ENCODE measurements at regions not wholly inside any gene's neighbourhood (a gene's known extent, or its start where the extent isn't known, plus 50 kb on each side); places are given as distances from the start of the nearest gene placed in this dataset.

- Histone ChIP-seq H3K27me3 (ENCODE audit: insufficient read depth, insufficient read length) (peaks cover 45% of the 10 kb centered on the region), H3K9ac (ENCODE audit: insufficient read length, low read depth) (peak overlapping the region; percentile 3), H3K36me3 (ENCODE audit: insufficient read depth, insufficient read length, low read length) (no peaks in the 10 kb centered on the region), H3K9me3 (ENCODE audit: insufficient read depth, low read length) (no peaks in the 10 kb centered on the region), H3K4me1 (ENCODE audit: insufficient read depth, insufficient read length) (no peaks in the 10 kb centered on the region), H3K4me3 (ENCODE audit: insufficient read length, low read depth) (peak overlapping the region; percentile 13)
- no peak for DNase-seq (ENCODE audit: low read depth, low spot score)
- TF ChIP-seq SUZ12 (IDR thresholded peaks at IDR 0.05; ENCODE audit: extremely low read depth, insufficient read depth, insufficient read length), result no peak
- no peak for TF ChIP-seq YY1 (IDR thresholded peaks at IDR 0.05; ENCODE audit: insufficient read depth, insufficient read length)
- no peak for TF ChIP-seq ZNF274 (IDR thresholded peaks at IDR 0.05; ENCODE audit: low read depth, low read length)
These were observed 181.2 kb downstream of the FOXA2 start for GRCh38 chr20:22403022-22403631.

GRCh38 chr20:22402550-22402949, 181.8 kb downstream of the FOXA2 start:
- H3K4me1 ChIP-seq (ENCODE audit: insufficient read depth, insufficient read length), result no peaks in the 10 kb centered on the region
- peaks cover 49% of the 10 kb centered on the region for H3K27me3 ChIP-seq (ENCODE audit: insufficient read depth, insufficient read length)
- no peak overlapping the region for H3K9ac ChIP-seq (ENCODE audit: insufficient read length, low read depth)
- no peaks in the 10 kb centered on the region for H3K36me3 ChIP-seq (ENCODE audit: insufficient read depth, insufficient read length, low read length)
- TF ChIP-seq SUZ12 (IDR thresholded peaks at IDR 0.05; ENCODE audit: extremely low read depth, insufficient read depth, insufficient read length), result no peak
- no peak for TF ChIP-seq ZNF274 (IDR thresholded peaks at IDR 0.05; ENCODE audit: low read depth, low read length)
- TF ChIP-seq YY1 (IDR thresholded peaks at IDR 0.05; ENCODE audit: insufficient read depth, insufficient read length), result no peak
- H3K4me3 ChIP-seq (ENCODE audit: insufficient read length, low read depth), result no peak overlapping the region
- no peaks in the 10 kb centered on the region for H3K9me3 ChIP-seq (ENCODE audit: insufficient read depth, low read length)
- DNase-seq (ENCODE audit: low read depth, low spot score), result no peak

GRCh38 chr20:22400440-22400839, 183.9 kb downstream of the FOXA2 start:
- no peak for DNase-seq (ENCODE audit: low read depth, low spot score)
- Histone ChIP-seq H3K27me3 (ENCODE audit: insufficient read depth, insufficient read length) (peaks cover 46% of the 10 kb centered on the region), H3K9ac (ENCODE audit: insufficient read length, low read depth) (no peak overlapping the region), H3K36me3 (ENCODE audit: insufficient read depth, insufficient read length, low read length) (no peaks in the 10 kb centered on the region), H3K9me3 (ENCODE audit: insufficient read depth, low read length) (no peaks in the 10 kb centered on the region), H3K4me3 (ENCODE audit: insufficient read length, low read depth) (no peak overlapping the region), H3K4me1 (ENCODE audit: insufficient read depth, insufficient read length) (no peaks in the 10 kb centered on the region)
- TF ChIP-seq ZNF274 (IDR thresholded peaks at IDR 0.05; ENCODE audit: low read depth, low read length) (no peak), YY1 (IDR thresholded peaks at IDR 0.05; ENCODE audit: insufficient read depth, insufficient read length) (no peak), SUZ12 (IDR thresholded peaks at IDR 0.05; ENCODE audit: extremely low read depth, insufficient read depth, insufficient read length) (no peak)

GRCh38 chr20:22394583-22394982, 189.8 kb downstream of the FOXA2 start:
- Histone ChIP-seq H3K36me3 (ENCODE audit: insufficient read depth, insufficient read length, low read length) (no peaks in the 10 kb centered on the region), H3K9me3 (ENCODE audit: insufficient read depth, low read length) (no peaks in the 10 kb centered on the region), H3K9ac (ENCODE audit: insufficient read length, low read depth) (no peak overlapping the region), H3K4me3 (ENCODE audit: insufficient read length, low read depth) (no peak overlapping the region), H3K27me3 (ENCODE audit: insufficient read depth, insufficient read length) (peaks cover 22% of the 10 kb centered on the region), H3K4me1 (ENCODE audit: insufficient read depth, insufficient read length) (no peaks in the 10 kb centered on the region)
- no peak for TF ChIP-seq YY1 (IDR thresholded peaks at IDR 0.05; ENCODE audit: insufficient read depth, insufficient read length)
- TF ChIP-seq SUZ12 (IDR thresholded peaks at IDR 0.05; ENCODE audit: extremely low read depth, insufficient read depth, insufficient read length), result no peak
- no peak for TF ChIP-seq ZNF274 (IDR thresholded peaks at IDR 0.05; ENCODE audit: low read depth, low read length)
- DNase-seq (ENCODE audit: low read depth, low spot score), result no peak

- Histone ChIP-seq H3K4me3 (ENCODE audit: insufficient read length, low read depth) (no peak overlapping the region), H3K4me1 (ENCODE audit: insufficient read depth, insufficient read length) (no peaks in the 10 kb centered on the region), H3K9me3 (ENCODE audit: insufficient read depth, low read length) (no peaks in the 10 kb centered on the region), H3K27me3 (ENCODE audit: insufficient read depth, insufficient read length) (peaks cover 27% of the 10 kb centered on the region), H3K36me3 (ENCODE audit: insufficient read depth, insufficient read length, low read length) (no peaks in the 10 kb centered on the region), H3K9ac (ENCODE audit: insufficient read length, low read depth) (no peak overlapping the region)
- no peak for TF ChIP-seq ZNF274 (IDR thresholded peaks at IDR 0.05; ENCODE audit: low read depth, low read length)
- no peak for TF ChIP-seq SUZ12 (IDR thresholded peaks at IDR 0.05; ENCODE audit: extremely low read depth, insufficient read depth, insufficient read length)
- TF ChIP-seq YY1 (IDR thresholded peaks at IDR 0.05; ENCODE audit: insufficient read depth, insufficient read length), result no peak
- no peak for DNase-seq (ENCODE audit: low read depth, low spot score)
These were observed 193.8 kb downstream of the FOXA2 start for GRCh38 chr20:22390543-22390903.

GRCh38 chr20:22389836-22390542, 194.4 kb downstream of the FOXA2 start:
- Histone ChIP-seq H3K4me1 (ENCODE audit: insufficient read depth, insufficient read length) (no peaks in the 10 kb centered on the region), H3K9me3 (ENCODE audit: insufficient read depth, low read length) (no peaks in the 10 kb centered on the region), H3K36me3 (ENCODE audit: insufficient read depth, insufficient read length, low read length) (no peaks in the 10 kb centered on the region), H3K4me3 (ENCODE audit: insufficient read length, low read depth) (no peak overlapping the region), H3K27me3 (ENCODE audit: insufficient read depth, insufficient read length) (peaks cover 30% of the 10 kb centered on the region), H3K9ac (ENCODE audit: insufficient read length, low read depth) (no peak overlapping the region)
- DNase-seq (ENCODE audit: low read depth, low spot score), result peak; percentile 6
- no peak for TF ChIP-seq SUZ12 (IDR thresholded peaks at IDR 0.05; ENCODE audit: extremely low read depth, insufficient read depth, insufficient read length)
- TF ChIP-seq YY1 (IDR thresholded peaks at IDR 0.05; ENCODE audit: insufficient read depth, insufficient read length), result no peak
- no peak for TF ChIP-seq ZNF274 (IDR thresholded peaks at IDR 0.05; ENCODE audit: low read depth, low read length)

GRCh38 chr20:22387452-22387851, 196.9 kb downstream of the FOXA2 start:
- TF ChIP-seq ZNF274 (IDR thresholded peaks at IDR 0.05; ENCODE audit: low read depth, low read length) (no peak), SUZ12 (IDR thresholded peaks at IDR 0.05; ENCODE audit: extremely low read depth, insufficient read depth, insufficient read length) (no peak), YY1 (IDR thresholded peaks at IDR 0.05; ENCODE audit: insufficient read depth, insufficient read length) (no peak)
- Histone ChIP-seq H3K4me1 (ENCODE audit: insufficient read depth, insufficient read length) (no peaks in the 10 kb centered on the region), H3K9ac (ENCODE audit: insufficient read length, low read depth) (no peak overlapping the region), H3K36me3 (ENCODE audit: insufficient read depth, insufficient read length, low read length) (no peaks in the 10 kb centered on the region), H3K9me3 (ENCODE audit: insufficient read depth, low read length) (no peaks in the 10 kb centered on the region), H3K4me3 (ENCODE audit: insufficient read length, low read depth) (no peak overlapping the region), H3K27me3 (ENCODE audit: insufficient read depth, insufficient read length) (peaks cover 28% of the 10 kb centered on the region)
- DNase-seq (ENCODE audit: low read depth, low spot score), result no peak
